SIG-M5 treated with dmso at 0.1 percent for 504 hours (cell line): ENCODE measurements at regions not wholly inside any gene's neighbourhood (a gene's known extent, or its start where the extent isn't known, plus 50 kb on each side); places are given as distances from the start of the nearest gene placed in this dataset.

Experiments
- DNase-seq: peaks from one replicate; lab custom pipeline; 2025; ENCODE audit not compliant: unreplicated experiment; lab: John Stamatoyannopoulos, UW

GRCh38 chr4:137754652-137755471, 222.6 kb upstream of the PCDH18 start:
- DNase-seq: no peak

- DNase-seq: no peak
These were observed 217.2 kb upstream of the PCDH18 start for GRCh38 chr4:137749466-137749865.

- DNase-seq: no peak
These were observed 216.3 kb upstream of the PCDH18 start for GRCh38 chr4:137748616-137749015.

- DNase-seq: peak; percentile 3
These were observed 207.8 kb upstream of the PCDH18 start for GRCh38 chr4:137740141-137740540.

GRCh38 chr4:137739391-137739790, 207.1 kb upstream of the PCDH18 start:
- DNase-seq: no peak

- DNase-seq: no peak
These were observed 206.2 kb upstream of the PCDH18 start for GRCh38 chr4:137738375-137738990.

- no peak for DNase-seq
These were observed 203.3 kb upstream of the PCDH18 start for GRCh38 chr4:137735561-137736104.

- DNase-seq: peak; percentile 48
These were observed 201.2 kb upstream of the PCDH18 start for GRCh38 chr4:137733174-137734141.

- no peak for DNase-seq
These were observed 190.6 kb upstream of the PCDH18 start for GRCh38 chr4:137722910-137723309.

GRCh38 chr4:137711502-137711901, 179.2 kb upstream of the PCDH18 start:
- no peak for DNase-seq

- DNase-seq: no peak
These were observed 175.3 kb upstream of the PCDH18 start for GRCh38 chr4:137707626-137708025.

GRCh38 chr4:137707102-137707620, 174.9 kb upstream of the PCDH18 start:
- no peak for DNase-seq

GRCh38 chr4:137705171-137705783, 173.0 kb upstream of the PCDH18 start:
- peak; percentile 79 for DNase-seq

- DNase-seq: no peak
These were observed 170.9 kb upstream of the PCDH18 start for GRCh38 chr4:137703195-137703594.

GRCh38 chr4:137702512-137702911, 170.2 kb upstream of the PCDH18 start:
- DNase-seq: no peak

GRCh38 chr4:137701401-137701800, 169.1 kb upstream of the PCDH18 start:
- no peak for DNase-seq

GRCh38 chr4:137700751-137701150, 168.5 kb upstream of the PCDH18 start:
- no peak for DNase-seq

- no peak for DNase-seq
These were observed 167.8 kb upstream of the PCDH18 start for GRCh38 chr4:137700072-137700471.

- no peak for DNase-seq
These were observed 161.8 kb upstream of the PCDH18 start for GRCh38 chr4:137694138-137694537.

GRCh38 chr4:137693641-137694040, 161.3 kb upstream of the PCDH18 start:
- no peak for DNase-seq
